HEK293T (cell line): ENCODE measurements at regions not wholly inside any gene's neighbourhood (a gene's known extent, or its start where the extent isn't known, plus 50 kb on each side); places are given as distances from the start of the nearest gene placed in this dataset.

Experiments used
- CTBP1 ChIP-seq: fragments of 450-650 bp; IDR thresholded peaks from 2 replicates; pipeline ENCODE4 v1.6.1; 2016; ENCODE audit warnings: borderline replicate concordance
- ELF4 ChIP-seq: fragments of 450-650 bp; IDR thresholded peaks from 2 replicates; pipeline ENCODE4 v1.6.1; 2017; ENCODE audit warnings: antibody characterized with exemption
- FOXA1 ChIP-seq: fragments of 450-650 bp; IDR thresholded peaks from 2 replicates; pipeline ENCODE4 v1.6.1; 2016; ENCODE audit warnings: mild to moderate bottlenecking
- FOXK2 ChIP-seq: fragments of 450-650 bp; IDR thresholded peaks from 2 replicates; pipeline ENCODE4 v1.6.1; 2016; ENCODE audit warnings: mild to moderate bottlenecking
- FOXM1 ChIP-seq: fragments of 450-650 bp; IDR thresholded peaks from 2 replicates; pipeline ENCODE4 v1.6.1; 2017; ENCODE audit warnings: mild to moderate bottlenecking, borderline replicate concordance
- HDGF ChIP-seq: fragments of 450-650 bp; IDR thresholded peaks from 2 replicates; pipeline ENCODE4 v1.6.1; 2017; ENCODE audit warnings: antibody characterized with exemption, borderline replicate concordance
- LEF1 ChIP-seq: fragments of 450-650 bp; IDR thresholded peaks from 2 replicates; pipeline ENCODE4 v1.6.1; 2017; ENCODE audit warnings: mild to moderate bottlenecking, borderline replicate concordance
- SP1 ChIP-seq: fragments of 450-650 bp; IDR thresholded peaks from 2 replicates; pipeline ENCODE4 v1.6.1; 2017
- SUZ12 ChIP-seq: fragments of 450-650 bp; IDR thresholded peaks from 2 replicates; pipeline ENCODE4 v1.6.1; 2016; ENCODE audit warnings: mild to moderate bottlenecking
- TARDBP ChIP-seq: fragments of 450-650 bp; IDR thresholded peaks from 2 replicates; pipeline ENCODE4 v1.6.1; 2016
- TF ChIP-seq, protein P1 (sequence below): fragments of 450-650 bp; IDR thresholded peaks from 2 replicates; pipeline ENCODE4 v1.6.1; 2016

DNA sequence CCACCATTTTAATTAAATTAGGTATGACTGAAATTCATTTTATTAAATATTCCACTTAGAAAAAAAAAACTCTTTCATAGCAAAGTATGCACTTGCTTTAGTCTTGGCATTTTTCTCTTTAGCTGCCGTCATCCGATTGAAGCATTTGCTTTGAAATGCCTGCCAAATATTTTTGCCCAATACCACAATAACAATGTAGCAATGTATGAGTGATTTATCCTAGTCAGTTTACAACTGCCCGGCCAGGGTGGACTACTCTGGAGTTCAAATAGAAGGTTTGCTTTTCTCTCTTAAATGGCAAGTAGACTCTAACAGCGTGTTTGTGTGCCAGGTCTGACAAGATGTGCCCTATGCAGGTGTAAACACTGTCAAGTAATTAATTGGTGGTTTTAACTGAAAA lies 675.3 kb upstream of the SGCG start:
- TF ChIP-seq ELF4 (no peak), HDGF (no peak), FOXA1 (no peak), FOXM1 (no peak), FOXK2 (no peak), TARDBP (no peak), LEF1 (no peak), SUZ12 (no peak), CTBP1 (no peak), SP1 (no peak)
- TF ChIP-seq, protein P1, sequence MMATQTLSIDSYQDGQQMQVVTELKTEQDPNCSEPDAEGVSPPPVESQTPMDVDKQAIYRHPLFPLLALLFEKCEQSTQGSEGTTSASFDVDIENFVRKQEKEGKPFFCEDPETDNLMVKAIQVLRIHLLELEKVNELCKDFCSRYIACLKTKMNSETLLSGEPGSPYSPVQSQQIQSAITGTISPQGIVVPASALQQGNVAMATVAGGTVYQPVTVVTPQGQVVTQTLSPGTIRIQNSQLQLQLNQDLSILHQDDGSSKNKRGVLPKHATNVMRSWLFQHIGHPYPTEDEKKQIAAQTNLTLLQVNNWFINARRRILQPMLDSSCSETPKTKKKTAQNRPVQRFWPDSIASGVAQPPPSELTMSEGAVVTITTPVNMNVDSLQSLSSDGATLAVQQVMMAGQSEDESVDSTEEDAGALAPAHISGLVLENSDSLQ: no peak
